Mammary epithelial cell (primary cell): ENCODE measurements at regions not wholly inside any gene's neighbourhood (a gene's known extent, or its start where the extent isn't known, plus 50 kb on each side); places are given as distances from the start of the nearest gene placed in this dataset.

Source experiments
- CTCF ChIP-seq, 2 donors: IDR thresholded peaks in 1 of 2; conservative IDR thresholded peaks in 1 of 2; 2 replicates each; pipeline ENCODE4 v1.5.1; 2011 to 2012; ENCODE audit warnings: inconsistent platforms in 2 of 2, low read length in 2 of 2, mild to moderate bottlenecking in 2 of 2, control low read depth in 1 of 2, low read depth in 1 of 2; ENCODE audit not compliant: insufficient read depth in 1 of 2; ENCODE audit errors: extremely low read depth in 1 of 2
- EZH2 ChIP-seq: IDR thresholded peaks from 2 replicates; pipeline ENCODE4 v1.6.1; 2012; ENCODE audit warnings: low read length, inconsistent platforms, borderline replicate concordance

GRCh38 chr2:19409046-19409445, 50.6 kb upstream of the OSR1 start:
- TF ChIP-seq CTCF (conservative IDR thresholded peaks at IDR 0.05 in 1 of 2, IDR thresholded peaks at IDR 0.05 in 1 of 2; ENCODE audit: extremely low read depth in 1 of 2, insufficient read depth in 1 of 2, low read depth in 1 of 2, low read length in 2 of 2) (no peak), EZH2 (no peak)
